HUES6 (cell line): ENCODE measurements at regions not wholly inside any gene's neighbourhood (a gene's known extent, or its start where the extent isn't known, plus 50 kb on each side); places are given as distances from the start of the nearest gene placed in this dataset.
"Not testable (repeated sequence)": the region's sequence is repeated elsewhere in the genome, so short reads cannot be mapped to it uniquely, and the experiment has no call there.

Source experiments
- H3K27ac ChIP-seq: 2 replicates; pipeline ENCODE4 v1.7.0; 2013; ENCODE audit warnings: low read depth, mild to moderate bottlenecking, low read length, inconsistent platforms
- H3K27me3 ChIP-seq: 2 replicates; pipeline ENCODE4 v1.6.1; 2013; ENCODE audit warnings: low read length; ENCODE audit not compliant: control insufficient read depth, insufficient read depth
- H3K36me3 ChIP-seq: 2 replicates; pipeline ENCODE4 v1.6.1; 2013; ENCODE audit warnings: low read length; ENCODE audit not compliant: control insufficient read depth, insufficient read depth
- H3K4me1 ChIP-seq: 2 replicates; pipeline ENCODE4 v1.6.1; 2013; ENCODE audit warnings: low read length; ENCODE audit not compliant: control insufficient read depth, insufficient read depth
- H3K4me3 ChIP-seq: 2 replicates; pipeline ENCODE4 v1.5.1; 2013; ENCODE audit warnings: low read depth, low read length
- H3K9ac ChIP-seq: one replicate; pipeline ENCODE4 v1.6.1; 2013; ENCODE audit warnings: mild to moderate bottlenecking, low read length
- H3K9me3 ChIP-seq: 2 replicates; pipeline ENCODE4 v1.6.1; 2013; ENCODE audit warnings: low read depth, low read length; ENCODE audit not compliant: control insufficient read depth, insufficient read depth

GRCh38 chrX:74181976-74182375, 122.0 kb upstream of the ZCCHC13 start:
- peaks cover 27% of the 10 kb centered on the region for H3K4me1 ChIP-seq
- peak overlapping the region; percentile 17 for H3K9ac ChIP-seq
- H3K27me3 ChIP-seq, H3K4me3 ChIP-seq, H3K36me3 ChIP-seq, H3K9me3 ChIP-seq: not testable (repeated sequence)
- H3K27ac ChIP-seq: peak overlapping the region; percentile 57; the same call in 1 of the 2 replicates

- no peaks in the 10 kb centered on the region; the same call in 1 of the 2 replicates for H3K27me3 ChIP-seq
- no peak overlapping the region for H3K4me3 ChIP-seq
- peaks cover 4% of the 10 kb centered on the region for H3K9me3 ChIP-seq
- peaks cover 27% of the 10 kb centered on the region for H3K4me1 ChIP-seq
- H3K9ac ChIP-seq: no peak overlapping the region
- no peak overlapping the region for H3K27ac ChIP-seq
- no peaks in the 10 kb centered on the region for H3K36me3 ChIP-seq
Measured at GRCh38 chrX:74180716-74181115, 123.3 kb upstream of the ZCCHC13 start.

- Histone ChIP-seq H3K9ac (no peak overlapping the region), H3K4me1 (peaks cover 27% of the 10 kb centered on the region), H3K36me3 (no peaks in the 10 kb centered on the region), H3K27me3 (no peaks in the 10 kb centered on the region; the same call in 1 of the 2 replicates), H3K27ac (peak overlapping the region; percentile 34; the same call in 1 of the 2 replicates), H3K4me3 (no peak overlapping the region), H3K9me3 (peaks cover 10% of the 10 kb centered on the region)
Measured at GRCh38 chrX:74179990-74180389, 124.0 kb upstream of the ZCCHC13 start.

- Histone ChIP-seq H3K4me1 (peaks cover 27% of the 10 kb centered on the region), H3K4me3 (no peak overlapping the region), H3K36me3 (no peaks in the 10 kb centered on the region), H3K27me3 (no peaks in the 10 kb centered on the region; the same call in 1 of the 2 replicates), H3K9me3 (peaks cover 12% of the 10 kb centered on the region), H3K9ac (no peak overlapping the region), H3K27ac (peak overlapping the region; percentile 34; the same call in 1 of the 2 replicates)
Measured at GRCh38 chrX:74179499-74179898, 124.5 kb upstream of the ZCCHC13 start.

- Histone ChIP-seq H3K27ac (no peak overlapping the region; the same call in 1 of the 2 replicates), H3K9me3 (peaks cover 14% of the 10 kb centered on the region), H3K4me3 (no peak overlapping the region), H3K4me1 (peaks cover 27% of the 10 kb centered on the region), H3K27me3 (no peaks in the 10 kb centered on the region; the same call in 1 of the 2 replicates), H3K9ac (no peak overlapping the region), H3K36me3 (no peaks in the 10 kb centered on the region)
Measured at GRCh38 chrX:74179071-74179470, 124.9 kb upstream of the ZCCHC13 start.

- peaks cover 27% of the 10 kb centered on the region for H3K4me1 ChIP-seq
Measured at GRCh38 chrX:74178536-74178935, 125.4 kb upstream of the ZCCHC13 start.

GRCh38 chrX:74171465-74171864, 132.5 kb upstream of the ZCCHC13 start:
- Histone ChIP-seq H3K9ac (no peak overlapping the region), H3K4me3 (no peak overlapping the region), H3K27ac (no peak overlapping the region), H3K36me3 (no peaks in the 10 kb centered on the region; the same call in 1 of the 2 replicates), H3K9me3 (peaks cover 57% of the 10 kb centered on the region), H3K4me1 (no peaks in the 10 kb centered on the region), H3K27me3 (no peaks in the 10 kb centered on the region)

More at GRCh38 chrX:74178536-74178935, 125.4 kb upstream of the ZCCHC13 start:
- Histone ChIP-seq H3K36me3 (no peaks in the 10 kb centered on the region), H3K9me3 (peaks cover 16% of the 10 kb centered on the region), H3K4me3 (no peak overlapping the region), H3K27ac (no peak overlapping the region; the same call in 1 of the 2 replicates), H3K9ac (no peak overlapping the region), H3K27me3 (no peaks in the 10 kb centered on the region; the same call in 1 of the 2 replicates)

GRCh38 chrX:74162199-74162598, 141.8 kb upstream of the ZCCHC13 start:
- Histone ChIP-seq H3K9ac (no peak overlapping the region), H3K4me1 (no peaks in the 10 kb centered on the region), H3K9me3 (peaks cover 47% of the 10 kb centered on the region), H3K4me3 (no peak overlapping the region), H3K27ac (no peak overlapping the region), H3K36me3 (peaks cover 12% of the 10 kb centered on the region; the same call in 1 of the 2 replicates), H3K27me3 (no peaks in the 10 kb centered on the region)

- Histone ChIP-seq H3K4me1 (no peaks in the 10 kb centered on the region), H3K9ac (no peak overlapping the region), H3K4me3 (no peak overlapping the region), H3K27me3 (no peaks in the 10 kb centered on the region), H3K36me3 (peaks cover 12% of the 10 kb centered on the region; the same call in 1 of the 2 replicates), H3K9me3 (peaks cover 47% of the 10 kb centered on the region), H3K27ac (no peak overlapping the region)
Measured at GRCh38 chrX:74160816-74161215, 143.2 kb upstream of the ZCCHC13 start.

GRCh38 chrX:74160358-74160757, 143.6 kb upstream of the ZCCHC13 start:
- no peaks in the 10 kb centered on the region for H3K4me1 ChIP-seq
- no peak overlapping the region for H3K27ac ChIP-seq
- H3K9ac ChIP-seq: no peak overlapping the region
- H3K4me3 ChIP-seq: no peak overlapping the region
- H3K27me3 ChIP-seq: no peaks in the 10 kb centered on the region
- peaks cover 46% of the 10 kb centered on the region for H3K9me3 ChIP-seq
- H3K36me3 ChIP-seq: peaks cover 12% of the 10 kb centered on the region; the same call in 1 of the 2 replicates

GRCh38 chrX:74147439-74147838, 156.5 kb upstream of the ZCCHC13 start:
- Histone ChIP-seq H3K4me1 (no peaks in the 10 kb centered on the region), H3K27me3 (no peaks in the 10 kb centered on the region; the same call in 1 of the 2 replicates), H3K27ac (no peak overlapping the region), H3K36me3 (no peaks in the 10 kb centered on the region), H3K9me3 (peaks cover 32% of the 10 kb centered on the region), H3K4me3 (no peak overlapping the region), H3K9ac (no peak overlapping the region)
